ENCODE measurements at regions not wholly inside any gene's neighbourhood (a gene's known extent, or its start where the extent isn't known, plus 50 kb on each side); places are given as distances from the start of the nearest gene placed in this dataset.

DNA sequence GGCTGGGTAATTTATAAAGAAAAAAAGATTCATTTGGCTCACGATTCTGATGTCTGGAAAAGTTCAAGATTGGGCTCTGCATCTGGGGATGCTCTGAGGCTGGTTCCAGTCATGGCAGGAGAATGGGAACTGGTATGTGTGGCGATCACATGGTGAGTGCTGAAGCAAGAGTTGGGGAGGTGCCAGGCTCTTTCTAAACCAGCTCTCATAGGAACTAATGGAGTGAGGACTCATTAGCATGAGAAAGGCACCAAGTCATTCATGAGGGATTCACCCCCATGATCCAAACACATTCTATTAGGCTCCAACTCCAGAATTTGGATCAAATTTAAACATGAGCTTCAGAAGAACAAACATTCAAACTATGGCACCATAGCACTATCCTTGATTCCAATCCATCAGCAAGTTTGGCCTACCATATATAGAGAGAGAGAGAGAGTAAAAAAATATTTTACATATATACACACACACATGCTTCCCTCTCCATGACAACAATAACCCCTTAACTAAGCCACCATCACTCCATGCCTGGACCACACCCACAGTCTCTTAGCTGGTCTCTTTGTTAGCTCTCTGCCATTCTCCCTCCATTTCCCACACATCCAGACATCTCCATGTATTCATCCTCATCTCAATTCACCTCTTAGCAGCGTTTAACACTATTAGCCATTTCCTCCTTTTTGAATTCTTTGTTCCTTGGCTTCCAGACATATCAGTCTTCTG lies 57.9 kb downstream of the NPY start:
- H4K20me1 ChIP-seq (ENCODE audit: insufficient read depth): no peaks in the 10 kb centered on the region
- POLR2A ChIA-PET: no interaction called here

DNA sequence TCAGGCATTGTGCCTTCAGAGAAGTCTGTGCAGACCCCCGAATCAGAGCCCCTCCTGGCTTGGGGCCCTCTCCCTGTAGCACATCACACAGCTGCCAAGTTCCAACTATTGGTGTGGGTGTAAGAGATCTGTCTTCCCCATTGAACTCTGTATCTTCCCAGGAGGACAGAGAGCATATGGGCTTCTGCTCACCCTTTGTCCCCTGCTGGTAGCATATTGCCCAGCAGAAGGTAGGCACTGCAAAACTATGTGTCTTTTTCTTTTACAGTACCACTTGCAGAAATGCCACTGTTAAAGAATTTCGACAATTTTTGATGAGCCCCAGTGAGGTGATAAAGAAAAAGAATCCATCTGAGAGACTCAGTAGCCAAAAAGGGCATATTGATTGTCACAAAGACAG lies 59.6 kb downstream of the NPY start:
- POLR2A ChIA-PET: no interaction called here
- no peak overlapping the region for H2AFZ ChIP-seq (ENCODE audit: low read depth)
- H4K20me1 ChIP-seq (ENCODE audit: insufficient read depth): no peaks in the 10 kb centered on the region
- no peaks in the 10 kb centered on the region for H3K27me3 ChIP-seq (ENCODE audit: insufficient read depth)
- no peaks in the 10 kb centered on the region for H3K9me2 ChIP-seq
- no peak overlapping the region for H3K4me2 ChIP-seq
- CTCF ChIA-PET: no interaction called here
- H3K4me1 ChIP-seq (ENCODE audit: control insufficient read depth in 1 of 2, insufficient read depth in 2 of 2, low read depth in 1 of 2, low read length in 1 of 2): peaks cover 0 to 5% of the 10 kb centered on the region in 2 experiments; a peak in 1 of 4 replicates
- H3K27ac ChIP-seq (ENCODE audit: low read depth in 2 of 2, low read length in 1 of 2): no peak overlapping the region
- H3F3A ChIP-seq (replicated peaks; ENCODE audit: insufficient read depth): no peaks in the 10 kb centered on the region
- 25% methylated on average over 2 of the region's 2 CpGs for WGBS (ENCODE audit: low lambda C conversion rate)
- H3K9ac ChIP-seq: no peak overlapping the region
- DNase-seq: no peak
- no peaks in the 10 kb centered on the region for H3K9me3 ChIP-seq
- no peaks in the 10 kb centered on the region for H3K79me2 ChIP-seq (ENCODE audit: insufficient read depth)
- H3K36me3 ChIP-seq (replicated peaks in 1 of 2; ENCODE audit: control insufficient read depth in 1 of 2, insufficient read depth in 2 of 2, low read length in 1 of 2): no peaks in the 10 kb centered on the region
- H3K4me3 ChIP-seq (ENCODE audit: low read depth in 2 of 2, low read length in 1 of 2): no peak overlapping the region
- TF ChIP-seq RAD21 (IDR thresholded peaks at IDR 0.05; ENCODE audit: low read length): no peak
- no peak for TF ChIP-seq SIN3A (IDR thresholded peaks at IDR 0.05; ENCODE audit: borderline replicate concordance, low read depth, low read length)
- no peak for TF ChIP-seq RCOR1 (IDR thresholded peaks at IDR 0.05; ENCODE audit: low read length)
- TF ChIP-seq, protein P1, sequence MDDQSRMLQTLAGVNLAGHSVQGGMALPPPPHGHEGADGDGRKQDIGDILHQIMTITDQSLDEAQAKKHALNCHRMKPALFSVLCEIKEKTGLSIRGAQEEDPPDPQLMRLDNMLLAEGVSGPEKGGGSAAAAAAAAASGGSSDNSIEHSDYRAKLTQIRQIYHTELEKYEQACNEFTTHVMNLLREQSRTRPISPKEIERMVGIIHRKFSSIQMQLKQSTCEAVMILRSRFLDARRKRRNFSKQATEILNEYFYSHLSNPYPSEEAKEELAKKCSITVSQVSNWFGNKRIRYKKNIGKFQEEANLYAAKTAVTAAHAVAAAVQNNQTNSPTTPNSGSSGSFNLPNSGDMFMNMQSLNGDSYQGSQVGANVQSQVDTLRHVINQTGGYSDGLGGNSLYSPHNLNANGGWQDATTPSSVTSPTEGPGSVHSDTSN (IDR thresholded peaks at IDR 0.05): no peak
- no peak for TF ChIP-seq SMC3 (IDR thresholded peaks at IDR 0.05; ENCODE audit: low read depth, low read length)
- TF ChIP-seq MEF2A (IDR thresholded peaks at IDR 0.05; ENCODE audit: borderline replicate concordance, low read depth): no peak
- no peak for TF ChIP-seq TEAD4 (IDR thresholded peaks at IDR 0.05; ENCODE audit: borderline replicate concordance, insufficient read depth)
- TF ChIP-seq, protein P2, sequence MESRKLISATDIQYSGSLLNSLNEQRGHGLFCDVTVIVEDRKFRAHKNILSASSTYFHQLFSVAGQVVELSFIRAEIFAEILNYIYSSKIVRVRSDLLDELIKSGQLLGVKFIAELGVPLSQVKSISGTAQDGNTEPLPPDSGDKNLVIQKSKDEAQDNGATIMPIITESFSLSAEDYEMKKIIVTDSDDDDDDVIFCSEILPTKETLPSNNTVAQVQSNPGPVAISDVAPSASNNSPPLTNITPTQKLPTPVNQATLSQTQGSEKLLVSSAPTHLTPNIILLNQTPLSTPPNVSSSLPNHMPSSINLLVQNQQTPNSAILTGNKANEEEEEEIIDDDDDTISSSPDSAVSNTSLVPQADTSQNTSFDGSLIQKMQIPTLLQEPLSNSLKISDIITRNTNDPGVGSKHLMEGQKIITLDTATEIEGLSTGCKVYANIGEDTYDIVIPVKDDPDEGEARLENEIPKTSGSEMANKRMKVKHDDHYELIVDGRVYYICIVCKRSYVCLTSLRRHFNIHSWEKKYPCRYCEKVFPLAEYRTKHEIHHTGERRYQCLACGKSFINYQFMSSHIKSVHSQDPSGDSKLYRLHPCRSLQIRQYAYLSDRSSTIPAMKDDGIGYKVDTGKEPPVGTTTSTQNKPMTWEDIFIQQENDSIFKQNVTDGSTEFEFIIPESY (IDR thresholded peaks at IDR 0.05; ENCODE audit: borderline replicate concordance, low read depth): no peak
- TF ChIP-seq NRF1 (IDR thresholded peaks at IDR 0.05; ENCODE audit: low read depth, low read length): no peak
- no peak for TF ChIP-seq TCF12 (IDR thresholded peaks at IDR 0.05)
- no peak for TF ChIP-seq YY1 (IDR thresholded peaks at IDR 0.05; ENCODE audit: low read depth)
- TF ChIP-seq GABPA (IDR thresholded peaks at IDR 0.05; ENCODE audit: low read depth): no peak
- TF ChIP-seq FOXM1 (IDR thresholded peaks at IDR 0.05; ENCODE audit: low read depth): no peak

More for the DNA sequence above, 57.9 kb downstream of the NPY start:
- Histone ChIP-seq H3K4me2 (no peak overlapping the region), H3K4me1 (ENCODE audit: control insufficient read depth in 1 of 2, insufficient read depth in 2 of 2, low read depth in 1 of 2, low read length in 1 of 2) (peaks cover 0 to 5% of the 10 kb centered on the region in 2 experiments; a peak in 1 of 4 replicates), H3K4me3 (ENCODE audit: low read depth in 2 of 2, low read length in 1 of 2) (no peak overlapping the region), H3K9me2 (no peaks in the 10 kb centered on the region), H3K79me2 (ENCODE audit: insufficient read depth) (no peaks in the 10 kb centered on the region), H3F3A (replicated peaks; ENCODE audit: insufficient read depth) (no peaks in the 10 kb centered on the region), H3K9ac (no peak overlapping the region), H3K9me3 (no peaks in the 10 kb centered on the region), H3K27ac (ENCODE audit: low read depth in 2 of 2, low read length in 1 of 2) (no peak overlapping the region), H2AFZ (ENCODE audit: low read depth) (no peak overlapping the region), H3K36me3 (replicated peaks in 1 of 2; ENCODE audit: control insufficient read depth in 1 of 2, insufficient read depth in 2 of 2, low read length in 1 of 2) (no peaks in the 10 kb centered on the region), H3K27me3 (ENCODE audit: insufficient read depth) (no peaks in the 10 kb centered on the region)
- CTCF ChIA-PET: interaction anchor here (0.8 to 1.5 kb wide), 6 partner anchors 10 to 413 kb away, joined by 3 to 5 read pairs (median 3); no protein-coding TSS in a partner anchor
- no peak for DNase-seq
- 28% methylated on average over 3 of the region's 3 CpGs for WGBS (ENCODE audit: low lambda C conversion rate)
- TF ChIP-seq, protein P3, sequence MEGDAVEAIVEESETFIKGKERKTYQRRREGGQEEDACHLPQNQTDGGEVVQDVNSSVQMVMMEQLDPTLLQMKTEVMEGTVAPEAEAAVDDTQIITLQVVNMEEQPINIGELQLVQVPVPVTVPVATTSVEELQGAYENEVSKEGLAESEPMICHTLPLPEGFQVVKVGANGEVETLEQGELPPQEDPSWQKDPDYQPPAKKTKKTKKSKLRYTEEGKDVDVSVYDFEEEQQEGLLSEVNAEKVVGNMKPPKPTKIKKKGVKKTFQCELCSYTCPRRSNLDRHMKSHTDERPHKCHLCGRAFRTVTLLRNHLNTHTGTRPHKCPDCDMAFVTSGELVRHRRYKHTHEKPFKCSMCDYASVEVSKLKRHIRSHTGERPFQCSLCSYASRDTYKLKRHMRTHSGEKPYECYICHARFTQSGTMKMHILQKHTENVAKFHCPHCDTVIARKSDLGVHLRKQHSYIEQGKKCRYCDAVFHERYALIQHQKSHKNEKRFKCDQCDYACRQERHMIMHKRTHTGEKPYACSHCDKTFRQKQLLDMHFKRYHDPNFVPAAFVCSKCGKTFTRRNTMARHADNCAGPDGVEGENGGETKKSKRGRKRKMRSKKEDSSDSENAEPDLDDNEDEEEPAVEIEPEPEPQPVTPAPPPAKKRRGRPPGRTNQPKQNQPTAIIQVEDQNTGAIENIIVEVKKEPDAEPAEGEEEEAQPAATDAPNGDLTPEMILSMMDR (IDR thresholded peaks at IDR 0.05): no peak
- TF ChIP-seq, protein P4, sequence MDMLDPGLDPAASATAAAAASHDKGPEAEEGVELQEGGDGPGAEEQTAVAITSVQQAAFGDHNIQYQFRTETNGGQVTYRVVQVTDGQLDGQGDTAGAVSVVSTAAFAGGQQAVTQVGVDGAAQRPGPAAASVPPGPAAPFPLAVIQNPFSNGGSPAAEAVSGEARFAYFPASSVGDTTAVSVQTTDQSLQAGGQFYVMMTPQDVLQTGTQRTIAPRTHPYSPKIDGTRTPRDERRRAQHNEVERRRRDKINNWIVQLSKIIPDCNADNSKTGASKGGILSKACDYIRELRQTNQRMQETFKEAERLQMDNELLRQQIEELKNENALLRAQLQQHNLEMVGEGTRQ (IDR thresholded peaks at IDR 0.05; ENCODE audit: borderline replicate concordance, low read depth, low read length): no peak
- TF ChIP-seq EZH2phosphoT487 (IDR thresholded peaks at IDR 0.05; ENCODE audit: borderline replicate concordance, low read depth): no peak
- no peak for TF ChIP-seq TEAD4 (IDR thresholded peaks at IDR 0.05; ENCODE audit: borderline replicate concordance, insufficient read depth)
- TF ChIP-seq FOXM1 (IDR thresholded peaks at IDR 0.05; ENCODE audit: low read depth): no peak
- no peak for TF ChIP-seq NRF1 (IDR thresholded peaks at IDR 0.05; ENCODE audit: low read depth, low read length)
- TF ChIP-seq, protein P5, sequence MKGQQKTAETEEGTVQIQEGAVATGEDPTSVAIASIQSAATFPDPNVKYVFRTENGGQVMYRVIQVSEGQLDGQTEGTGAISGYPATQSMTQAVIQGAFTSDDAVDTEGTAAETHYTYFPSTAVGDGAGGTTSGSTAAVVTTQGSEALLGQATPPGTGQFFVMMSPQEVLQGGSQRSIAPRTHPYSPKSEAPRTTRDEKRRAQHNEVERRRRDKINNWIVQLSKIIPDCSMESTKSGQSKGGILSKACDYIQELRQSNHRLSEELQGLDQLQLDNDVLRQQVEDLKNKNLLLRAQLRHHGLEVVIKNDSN (IDR thresholded peaks at IDR 0.05; ENCODE audit: borderline replicate concordance, low read depth): no peak
- no peak for TF ChIP-seq EP300 (IDR thresholded peaks at IDR 0.05; ENCODE audit: borderline replicate concordance in 1 of 2, low read depth in 1 of 2, low read length in 1 of 2)
- no peak for TF ChIP-seq TAF1 (IDR thresholded peaks at IDR 0.05; ENCODE audit: borderline replicate concordance, low read depth, low read length)
- no peak for TF ChIP-seq RFX5 (IDR thresholded peaks at IDR 0.05; ENCODE audit: low read length)
- no peak for TF ChIP-seq MXI1 (IDR thresholded peaks at IDR 0.05; ENCODE audit: low read depth, low read length)

All from SK-N-SH (cell line).